ENCODE measurements at regions not wholly inside any gene's neighbourhood (a gene's known extent, or its start where the extent isn't known, plus 50 kb on each side); places are given as distances from the start of the nearest gene placed in this dataset.
"Not testable (repeated sequence)": the region's sequence is repeated elsewhere in the genome, so short reads cannot be mapped to it uniquely, and the experiment has no call there.

- H3K27me3 ChIP-seq: peaks cover 47% of the 10 kb centered on the region
- not testable (repeated sequence) for ATAC-seq, H3K4me3 ChIP-seq, H3K9me3 ChIP-seq, H3K4me1 ChIP-seq, H3K27ac ChIP-seq, H3K36me3 ChIP-seq
- WGBS, 2 donors (ENCODE audit: low coverage in 1 of 2): 6 to 21% methylated on average over 4 to 5 of the region's 6 CpGs
- peak in 2 of 4 experiments; percentile 20 to 53 for TF ChIP-seq CTCF (IDR thresholded peaks at IDR 0.05)
Measured at GRCh38 chr7:65621580-65622201, 248.0 kb downstream of the ZNF92 start.

GRCh38 chr7:65631236-65631635 is 241.6 kb upstream of the VKORC1L1 start:
- H3K27ac ChIP-seq, ATAC-seq, H3K27me3 ChIP-seq, H3K4me3 ChIP-seq, H3K9me3 ChIP-seq, H3K36me3 ChIP-seq, H3K4me1 ChIP-seq: not testable (repeated sequence)
- WGBS, 2 donors (ENCODE audit: low coverage in 1 of 2): no CpG with 5 or more reads among the region's 1 CpG

- H3K4me3 ChIP-seq, H3K36me3 ChIP-seq, H3K27ac ChIP-seq, H3K27me3 ChIP-seq, H3K4me1 ChIP-seq, H3K9me3 ChIP-seq, ATAC-seq: not testable (repeated sequence)
- WGBS, 2 donors (ENCODE audit: low coverage in 1 of 2): no CpG with 5 or more reads among the region's 10 CpGs
Measured at GRCh38 chr7:65633587-65634404, 239.1 kb upstream of the VKORC1L1 start.

- not testable (repeated sequence) for H3K4me3 ChIP-seq, H3K4me1 ChIP-seq, H3K27me3 ChIP-seq, H3K9me3 ChIP-seq, H3K27ac ChIP-seq, ATAC-seq, H3K36me3 ChIP-seq
- no CpG with 5 or more reads among the region's 1 CpG for WGBS, 2 donors (ENCODE audit: low coverage in 1 of 2)
Measured at GRCh38 chr7:65638918-65639317, 234.0 kb upstream of the VKORC1L1 start.

- no CpG with 5 or more reads among the region's 3 CpGs for WGBS, 2 donors (ENCODE audit: low coverage in 1 of 2)
- not testable (repeated sequence) for ATAC-seq, H3K36me3 ChIP-seq
Measured at GRCh38 chr7:65639717-65640116, 233.2 kb upstream of the VKORC1L1 start.

GRCh38 chr7:65643498-65643897 is 229.4 kb upstream of the VKORC1L1 start:
- H3K9me3 ChIP-seq, H3K4me3 ChIP-seq, H3K4me1 ChIP-seq, H3K36me3 ChIP-seq, H3K27ac ChIP-seq, ATAC-seq, H3K27me3 ChIP-seq: not testable (repeated sequence)
- WGBS, 2 donors (ENCODE audit: low coverage in 1 of 2): no CpG with 5 or more reads among the region's 5 CpGs

More at GRCh38 chr7:65639717-65640116, 233.2 kb upstream of the VKORC1L1 start:
- H3K4me1 ChIP-seq, H3K4me3 ChIP-seq, H3K27ac ChIP-seq, H3K9me3 ChIP-seq, H3K27me3 ChIP-seq: not testable (repeated sequence)

- not testable (repeated sequence) for H3K9me3 ChIP-seq, H3K27me3 ChIP-seq, H3K4me1 ChIP-seq, H3K36me3 ChIP-seq, H3K27ac ChIP-seq, H3K4me3 ChIP-seq, ATAC-seq
- WGBS, 2 donors (ENCODE audit: low coverage in 1 of 2): no CpG with 5 or more reads among the region's 78 CpGs
Measured at GRCh38 chr7:65647153-65647964, 225.5 kb upstream of the VKORC1L1 start.

GRCh38 chr7:65651174-65651573 is 221.7 kb upstream of the VKORC1L1 start:
- not testable (repeated sequence) for H3K4me1 ChIP-seq, ATAC-seq, H3K36me3 ChIP-seq, H3K4me3 ChIP-seq, H3K27me3 ChIP-seq, H3K9me3 ChIP-seq, H3K27ac ChIP-seq
- WGBS, 2 donors (ENCODE audit: low coverage in 1 of 2): 100% methylated on average over 1 of the region's 2 CpGs; no CpG with 5 or more reads in 1 of the 2 donors

- not testable (repeated sequence) for H3K27ac ChIP-seq, H3K4me3 ChIP-seq, H3K36me3 ChIP-seq, H3K9me3 ChIP-seq, H3K4me1 ChIP-seq, H3K27me3 ChIP-seq, ATAC-seq
Measured at GRCh38 chr7:65651826-65652592, 220.9 kb upstream of the VKORC1L1 start.

GRCh38 chr7:65652669-65653068 is 220.2 kb upstream of the VKORC1L1 start:
- not testable (repeated sequence) for H3K4me3 ChIP-seq, H3K27ac ChIP-seq, ATAC-seq, H3K36me3 ChIP-seq, H3K9me3 ChIP-seq, H3K27me3 ChIP-seq, H3K4me1 ChIP-seq
- WGBS, 2 donors (ENCODE audit: low coverage in 1 of 2): no CpG with 5 or more reads among the region's 1 CpG

- not testable (repeated sequence) for H3K36me3 ChIP-seq, H3K27ac ChIP-seq, H3K27me3 ChIP-seq, H3K9me3 ChIP-seq, ATAC-seq, H3K4me1 ChIP-seq, H3K4me3 ChIP-seq
- no CpG with 5 or more reads among the region's 5 CpGs for WGBS, 2 donors (ENCODE audit: low coverage in 1 of 2)
Measured at GRCh38 chr7:65656494-65657188, 216.2 kb upstream of the VKORC1L1 start.
